Stomach (tissue), 8 donors: ENCODE measurements at regions not wholly inside any gene's neighbourhood (a gene's known extent, or its start where the extent isn't known, plus 50 kb on each side); places are given as distances from the start of the nearest gene placed in this dataset.

ENCODE experiments used
- DNase-seq, 2 donors: peaks; one replicate each; pipeline versions ENCODE4 v3.0.0 to v3.0.0-alpha.2; 2013 to 2019
- H3K27ac ChIP-seq, 5 donors: fragments of 200-600 bp in 4 of 5; sonication (generic) in 4 of 5; one replicate each; pipeline ENCODE4 v1.5.1; 2013 to 2019; ENCODE audit warnings: mild to moderate bottlenecking in 1 of 5, moderate library complexity in 1 of 5
- H3K27me3 ChIP-seq, 3 donors: fragments of 200-600 bp; sonication (generic); one replicate each; pipeline ENCODE4 v1.5.1; 2017 to 2019; ENCODE audit warnings: mixed run types in 1 of 3
- H3K36me3 ChIP-seq, 4 donors: fragments of 200-600 bp; sonication (generic); 1 replicate in 3 of 4; 2 replicates in 1 of 4; pipeline ENCODE4 v1.5.1; 2016 to 2019
- H3K4me1 ChIP-seq, 4 donors: fragments of 200-600 bp; sonication (generic); one replicate each; pipeline ENCODE4 v1.5.1; 2016 to 2019
- H3K4me3 ChIP-seq, 4 donors: fragments of 200-600 bp; sonication (generic) in 3 of 4; one replicate each; pipeline ENCODE4 v1.5.1; 2016 to 2019; ENCODE audit warnings: mild to moderate bottlenecking in 1 of 4
- H3K9me3 ChIP-seq, 4 donors: fragments of 200-600 bp; sonication (generic); one replicate each; pipeline ENCODE4 v1.5.1; 2016 to 2019
- CTCF ChIP-seq, 7 experiments: fragments of 450-650 bp in 4 of 7; fragments of 200-600 bp in 3 of 7; sonication (generic) in 3 of 7; IDR thresholded peaks; one replicate each; pipeline ENCODE4 v1.5.1; 2016 to 2019; ENCODE audit warnings: antibody characterized with exemption in 7 of 7, control low read depth in 2 of 7, mild to moderate bottlenecking in 1 of 7
- EP300 ChIP-seq: sonication (generic); formaldehyde crosslinking; IDR thresholded peaks from one replicate; pipeline ENCODE4 v1.6.1; 2017; ENCODE audit warnings: antibody characterized with exemption
- POLR2A ChIP-seq, 4 donors: fragments of 450-650 bp; IDR thresholded peaks; one replicate each; pipeline ENCODE4 v1.6.1; 2016; ENCODE audit warnings: antibody characterized with exemption in 4 of 4, control low read depth in 2 of 4, mild to moderate bottlenecking in 1 of 4, moderate library complexity in 1 of 4
- POLR2AphosphoS5 ChIP-seq, 3 donors: sonication (generic); formaldehyde crosslinking; IDR thresholded peaks; one replicate each; pipeline ENCODE4 v1.6.1; 2016; ENCODE audit warnings: antibody characterized with exemption in 3 of 3
- WGBS, 5 donors: extraction: QIAGEN DNeasy Blood & Tissue Kit in 3 of 5; methylation state at CpG; one replicate each; pipeline versions ENCODE4 v1.1.5 to v1.1.7; 2013 to 2018; 5-methylcytosine and 5-hydroxymethylcytosine counted together
- intact Hi-C: fragments of 100-400 bp; cut with DNase I; formaldehyde crosslinking; loops from one replicate; pipeline ENCODE4 v1.15.1; 2023; ENCODE audit warnings: low total_unique reads
- donor health status: healthy with polysubstance abuse.
- donor health status: Bipolar disorder and iron deficiency.
- donor health status: healthy.

GRCh38 chr5:153357493-153358112, 132.9 kb upstream of the GRIA1 start:
- TF ChIP-seq CTCF (IDR thresholded peaks at IDR 0.05) (no peak), POLR2AphosphoS5 (IDR thresholded peaks at IDR 0.05) (no peak), POLR2A (IDR thresholded peaks at IDR 0.05) (no peak), EP300 (no peak)
- intact Hi-C loops = no loop called here

GRCh38 chr5:153358315-153358976, 132.0 kb upstream of the GRIA1 start:
- no peaks in the 10 kb centered on the region for H3K4me1 ChIP-seq
- no peaks in the 10 kb centered on the region for H3K36me3 ChIP-seq
- no peaks in the 10 kb centered on the region for H3K9me3 ChIP-seq
- TF ChIP-seq POLR2AphosphoS5 (IDR thresholded peaks at IDR 0.05) = no peak
- TF ChIP-seq POLR2A (IDR thresholded peaks at IDR 0.05) = no peak
- TF ChIP-seq EP300 = no peak
- TF ChIP-seq CTCF (IDR thresholded peaks at IDR 0.05) = no peak
- H3K27ac ChIP-seq = no peak overlapping the region
- intact Hi-C loops = no loop called here
- H3K27me3 ChIP-seq = no peaks in the 10 kb centered on the region
- WGBS, 5 donors = 59 to 79% (median 71%) methylated on average over 3 of the region's 3 CpGs
- H3K4me3 ChIP-seq = no peak overlapping the region
- no peak for DNase-seq

More at GRCh38 chr5:153357493-153358112, 132.9 kb upstream of the GRIA1 start:
- no peaks in the 10 kb centered on the region for H3K27me3 ChIP-seq
- no peaks in the 10 kb centered on the region for H3K36me3 ChIP-seq
- no peak overlapping the region for H3K27ac ChIP-seq
- no peaks in the 10 kb centered on the region for H3K9me3 ChIP-seq
- no peak for DNase-seq
- H3K4me1 ChIP-seq = no peaks in the 10 kb centered on the region
- WGBS, 5 donors = 91 to 97% (median 93%) methylated on average over 3 of the region's 3 CpGs
- no peak overlapping the region for H3K4me3 ChIP-seq

GRCh38 chr5:153360860-153361259, 129.6 kb upstream of the GRIA1 start:
- no peak overlapping the region for H3K27ac ChIP-seq
- WGBS, 5 donors = 82 to 98% (median 90%) methylated on average over 1 of the region's 1 CpG

More at GRCh38 chr5:153360860-153361259, 129.6 kb upstream of the GRIA1 start:
- Histone ChIP-seq H3K27me3 (no peaks in the 10 kb centered on the region), H3K4me3 (no peak overlapping the region), H3K36me3 (no peaks in the 10 kb centered on the region), H3K4me1 (no peaks in the 10 kb centered on the region), H3K9me3 (no peaks in the 10 kb centered on the region)
- no peak for DNase-seq
- intact Hi-C loops = no loop called here
- no peak for TF ChIP-seq POLR2AphosphoS5 (IDR thresholded peaks at IDR 0.05)
- no peak for TF ChIP-seq CTCF (IDR thresholded peaks at IDR 0.05)
- no peak for TF ChIP-seq POLR2A (IDR thresholded peaks at IDR 0.05)
- TF ChIP-seq EP300 = no peak
